GM12878 (cell line): ENCODE measurements at regions not wholly inside any gene's neighbourhood (a gene's known extent, or its start where the extent isn't known, plus 50 kb on each side); places are given as distances from the start of the nearest gene placed in this dataset.

Experiments used
- ATAC-seq: fragments of 200-7000 bp; cut with Tn5 transposase; 3 replicates; pipeline ENCODE4 v1.9.1; 2020; ENCODE audit warnings: mild to moderate bottlenecking, moderate library complexity
- BruUV-seq: library from RNA; stranded (reverse); fragments of 400-500 nt; replicated peaks from 2 replicates; lab custom pipeline; 2021; lab: Mats Ljungman, UMichigan
- CTCF ChIA-PET: fragments of 300-600 bp; sonication (Branson Sonifier 250); formaldehyde crosslinking; extraction: SDS; loops from one replicate; lab custom pipeline; 2021; ENCODE audit warnings: inconsistent platforms; lab: Yijun Ruan, JAX
- POLR2A ChIA-PET: fragments of 350-600 bp; formaldehyde crosslinking; extraction: SDS; loops from one replicate; lab custom pipeline; 2021; ENCODE audit warnings: inconsistent platforms; lab: Charles Lee
- RAD21 ChIA-PET: fragments of 300-600 bp; sonication (Branson Sonifier 250); formaldehyde crosslinking; loops from one replicate; lab custom pipeline; 2023; ENCODE audit warnings: antibody characterized with exemption; ENCODE audit not compliant: unreplicated experiment; lab: Charles Lee
- SMC1A ChIA-PET: fragments of 300-600 bp; sonication (Branson Sonifier 250); formaldehyde crosslinking; loops from one replicate; lab custom pipeline; 2023; ENCODE audit not compliant: unreplicated experiment, uncharacterized antibody; lab: Charles Lee
- DNase-seq: peaks from one replicate; pipeline ENCODE4 v3.0.0-alpha.2; 2011; ENCODE audit warnings: low read depth, low spot score
- FAIRE-seq: peaks from 3 replicates; lab custom pipeline; 2011; peaks lifted over from hg19 to GRCh38; lab: Jason Lieb, UNC
- H2AFZ ChIP-seq: 2 replicates; pipeline ENCODE4 v1.6.0; 2011; ENCODE audit warnings: low read depth, low read length, control low read depth; ENCODE audit not compliant: control insufficient read depth
- H3K27ac ChIP-seq: 2 replicates; pipeline ENCODE4 v1.5.1; 2011; ENCODE audit warnings: control low read depth; ENCODE audit not compliant: control insufficient read depth, insufficient read depth
- H3K27me3 ChIP-seq, 2 experiments: replicated peaks in 1 of 2; 2 replicates each; pipeline versions ENCODE4 v1.6.0 to v1.6.1; 2011; ENCODE audit warnings: low read length in 1 of 2; ENCODE audit not compliant: control insufficient read depth in 2 of 2, insufficient read depth in 2 of 2
- H3K36me3 ChIP-seq, 2 experiments: 2 replicates each; pipeline ENCODE4 v1.5.1; 2011; ENCODE audit warnings: low read length in 1 of 2; ENCODE audit not compliant: control insufficient read depth in 2 of 2, insufficient read depth in 2 of 2
- H3K4me1 ChIP-seq: 2 replicates; pipeline ENCODE4 v1.6.1; 2011; ENCODE audit warnings: mild to moderate bottlenecking, low read length, moderate library complexity, mixed read lengths; ENCODE audit not compliant: control insufficient read depth, insufficient read depth
- H3K4me2 ChIP-seq: 2 replicates; pipeline ENCODE4 v1.6.0; 2011; ENCODE audit warnings: control low read depth; ENCODE audit not compliant: control insufficient read depth, insufficient read depth
- H3K4me3 ChIP-seq: fragments of 200-600 bp; sonication (generic); 2 replicates; pipeline ENCODE4 v1.5.1; 2016
- H3K79me2 ChIP-seq: 2 replicates; pipeline ENCODE4 v1.6.0; 2011; ENCODE audit warnings: low read length; ENCODE audit not compliant: control insufficient read depth, insufficient read depth
- H3K9ac ChIP-seq: 2 replicates; pipeline ENCODE4 v1.8.0; 2011; ENCODE audit warnings: low read length, control low read depth, mixed read lengths; ENCODE audit not compliant: control insufficient read depth, insufficient read depth
- H3K9me3 ChIP-seq: replicated peaks from 3 replicates; pipeline ENCODE4 v1.5.1; 2011; ENCODE audit warnings: mild to moderate bottlenecking, low read length; ENCODE audit not compliant: control insufficient read depth, insufficient read depth
- H4K20me1 ChIP-seq: 2 replicates; pipeline ENCODE4 v1.6.0; 2011; ENCODE audit not compliant: control insufficient read depth, insufficient read depth
- BMI1 ChIP-seq: fragments of 450-650 bp; IDR thresholded peaks from 2 replicates; pipeline ENCODE4 v1.6.1; 2016; ENCODE audit warnings: mild to moderate bottlenecking, moderate library complexity, borderline replicate concordance
- CTCF ChIP-seq, 3 experiments: IDR thresholded peaks in 2 of 3; conservative IDR thresholded peaks in 1 of 3; 2 replicates each; pipeline ENCODE4 v1.5.1; 2011; ENCODE audit warnings: low read depth in 3 of 3, low read length in 3 of 3, mild to moderate bottlenecking in 3 of 3, control low read depth in 2 of 3, moderate library complexity in 2 of 3, inconsistent platforms in 1 of 3, mixed read lengths in 1 of 3; ENCODE audit not compliant: control insufficient read depth in 2 of 3, insufficient read depth in 1 of 3; ENCODE audit errors: extremely low read depth in 1 of 3
- HCFC1 ChIP-seq: fragments of 150-350 bp; IDR thresholded peaks from 2 replicates; pipeline ENCODE4 v1.6.1; 2014; ENCODE audit warnings: low read length
- IKZF2 ChIP-seq, 2 experiments: fragments of 450-650 bp; IDR thresholded peaks; 2 replicates each; pipeline ENCODE4 v1.6.1; 2017; ENCODE audit warnings: mild to moderate bottlenecking in 2 of 2, moderate library complexity in 2 of 2
- MEF2A ChIP-seq: IDR thresholded peaks from 2 replicates; pipeline ENCODE4 v1.6.1; 2011; ENCODE audit warnings: low read depth, mild to moderate bottlenecking, low read length, moderate library complexity; ENCODE audit not compliant: insufficient read depth
- NFYA ChIP-seq: IDR thresholded peaks from 2 replicates; pipeline ENCODE4 v1.6.1; 2011; ENCODE audit warnings: low read depth, mild to moderate bottlenecking, low read length, improper control_type of control experiment, borderline replicate concordance
- NR2F1 ChIP-seq: fragments of 450-650 bp; conservative IDR thresholded peaks from 2 replicates; pipeline ENCODE4 v1.6.1; 2017; ENCODE audit warnings: mild to moderate bottlenecking
- RAD21 ChIP-seq: IDR thresholded peaks from 2 replicates; pipeline ENCODE4 v1.6.1; 2011; ENCODE audit warnings: mild to moderate bottlenecking, low read depth, low read length, moderate library complexity; ENCODE audit not compliant: insufficient read depth
- SMC3 ChIP-seq: IDR thresholded peaks from 2 replicates; pipeline ENCODE4 v1.6.1; 2011; ENCODE audit warnings: low read length, improper control_type of control experiment, borderline replicate concordance
- STAT1 ChIP-seq: fragments of 450-650 bp; conservative IDR thresholded peaks from 2 replicates; pipeline ENCODE4 v1.6.1; 2014; ENCODE audit warnings: antibody characterized with exemption, mild to moderate bottlenecking
- WGBS: methylation state at CpG from one replicate; pipeline ENCODE4 v1.1.6; 2016; ENCODE audit warnings: low lambda C conversion rate; ENCODE audit not compliant: insufficient replicate concordance, insufficient coverage; ENCODE audit errors: missing lambda C conversion rate; 5-methylcytosine and 5-hydroxymethylcytosine counted together
- in situ Hi-C: fragments of 300-500 bp; cut with MboI; formaldehyde crosslinking; loops from 9 replicates; pipeline ENCODE4 v1.14.3; 2018; ENCODE audit warnings: mixed read lengths
- intact Hi-C: fragments of 100-400 bp; cut with micrococcal nuclease; formaldehyde crosslinking; loops from one replicate; pipeline ENCODE4 v1.14.2; 2022; ENCODE audit not compliant: unreplicated experiment
- TF ChIP-seq, protein P1 (sequence below): fragments of 450-650 bp; IDR thresholded peaks from 2 replicates; pipeline ENCODE4 v1.6.1; 2017; ENCODE audit warnings: antibody characterized with exemption, mild to moderate bottlenecking, moderate library complexity
- TF ChIP-seq, protein P2 (sequence below): IDR thresholded peaks from 2 replicates; pipeline ENCODE4 v1.6.1; 2012; ENCODE audit warnings: low read depth, low read length, improper control_type of control experiment

DNA sequence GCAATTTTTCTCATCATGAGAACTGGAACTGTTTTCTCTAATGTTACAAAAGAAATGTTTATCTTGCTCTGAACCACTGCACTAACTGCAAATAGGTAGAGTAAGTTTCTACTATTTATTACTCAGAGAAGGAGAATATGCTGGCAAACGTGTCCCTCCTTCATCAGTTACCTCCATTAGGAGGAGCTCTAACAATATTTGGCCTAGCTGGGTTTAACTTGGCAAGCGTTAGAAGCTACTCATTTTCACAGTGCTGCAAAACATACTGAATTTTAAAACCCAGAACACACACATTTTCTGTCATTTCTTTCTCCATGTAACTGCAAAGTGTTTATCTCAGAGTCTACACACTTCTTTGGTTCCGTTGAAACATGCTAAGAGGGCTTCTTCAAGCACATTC is 101.0 kb upstream of the GABRG2 start:
- 0% methylated on average over 3 of the region's 3 CpGs for WGBS
- H2AFZ ChIP-seq, result no peak overlapping the region
- TF ChIP-seq RAD21, result peak; percentile 38
- no peak for TF ChIP-seq STAT1
- TF ChIP-seq SMC3, result peak; percentile 35; the same call in 1 of the 2 replicates
- peak; percentile 20 to 48 (median 44); a peak in 4 of 6 replicates for TF ChIP-seq CTCF (IDR thresholded peaks at IDR 0.05 in 2 of 3, conservative IDR thresholded peaks at IDR 0.05 in 1 of 3; ENCODE audit: control insufficient read depth in 2 of 3, extremely low read depth in 1 of 3, insufficient read depth in 1 of 3, low read depth in 3 of 3, low read length in 3 of 3)
- TF ChIP-seq, all 136 proteins: peak for 3
- in situ Hi-C loops, result no loop called here
- BruUV-seq, result no TSS peak
- Histone ChIP-seq H3K79me2 (no peaks in the 10 kb centered on the region), H3K9me3 (no peaks in the 10 kb centered on the region), H3K4me3 (no peak overlapping the region), H3K4me1 (no peaks in the 10 kb centered on the region), H3K4me2 (no peak overlapping the region), H4K20me1 (no peaks in the 10 kb centered on the region), H3K27ac (no peak overlapping the region), H3K9ac (no peak overlapping the region), H3K27me3 (no peaks in the 10 kb centered on the region), H3K36me3 (no peaks in the 10 kb centered on the region)
- ATAC-seq (peak; percentile 71), FAIRE-seq (no peak), DNase-seq (no peak)
- CTCF ChIA-PET, result interaction anchor here (0.7 to 1.6 kb wide), 10 partner anchors 13 to 1442 kb away, joined by 3 to 12 read pairs (median 4); no protein-coding TSS in a partner anchor
- intact Hi-C loops, result loop anchor here (5.0 kb wide), 2 partner anchors 1381 to 1441 kb away; no protein-coding TSS in a partner anchor
- POLR2A ChIA-PET, result no interaction called here
- RAD21 ChIA-PET, result interaction anchor here (0.8 to 1.9 kb wide), 5 partner anchors 242 to 1442 kb away, joined by 3 to 12 read pairs (median 5); no protein-coding TSS in a partner anchor
- SMC1A ChIA-PET, result interaction anchor here (0.5 to 2.3 kb wide), 9 partner anchors 9 to 1442 kb away, joined by 3 to 15 read pairs (median 4); no protein-coding TSS in a partner anchor

GRCh38 chr5:161975350-161975749 is 92.2 kb upstream of the GABRG2 start:
- FAIRE-seq (no peak), DNase-seq (no peak), ATAC-seq (no peak)
- Histone ChIP-seq H3K4me2 (no peak overlapping the region), H3K9ac (no peak overlapping the region), H3K27me3 (no peaks in the 10 kb centered on the region), H3K9me3 (no peaks in the 10 kb centered on the region), H3K36me3 (no peaks in the 10 kb centered on the region), H3K4me1 (no peaks in the 10 kb centered on the region), H3K27ac (no peak overlapping the region), H3K79me2 (no peaks in the 10 kb centered on the region), H4K20me1 (no peaks in the 10 kb centered on the region), H3K4me3 (no peak overlapping the region), H2AFZ (no peak overlapping the region)
- POLR2A ChIA-PET, result no interaction called here
- BruUV-seq, result no TSS peak
- RAD21 ChIA-PET, result no interaction called here
- intact Hi-C loops (no loop called here), in situ Hi-C loops (no loop called here)
- CTCF ChIA-PET, result no interaction called here
- SMC1A ChIA-PET, result interaction anchor here (1.8 kb wide), 1 partner anchor 8 kb away, joined by 7 read pairs; no protein-coding TSS in a partner anchor
- no peak for TF ChIP-seq NR2F1
- no peak for TF ChIP-seq BMI1
- TF ChIP-seq, protein P1, sequence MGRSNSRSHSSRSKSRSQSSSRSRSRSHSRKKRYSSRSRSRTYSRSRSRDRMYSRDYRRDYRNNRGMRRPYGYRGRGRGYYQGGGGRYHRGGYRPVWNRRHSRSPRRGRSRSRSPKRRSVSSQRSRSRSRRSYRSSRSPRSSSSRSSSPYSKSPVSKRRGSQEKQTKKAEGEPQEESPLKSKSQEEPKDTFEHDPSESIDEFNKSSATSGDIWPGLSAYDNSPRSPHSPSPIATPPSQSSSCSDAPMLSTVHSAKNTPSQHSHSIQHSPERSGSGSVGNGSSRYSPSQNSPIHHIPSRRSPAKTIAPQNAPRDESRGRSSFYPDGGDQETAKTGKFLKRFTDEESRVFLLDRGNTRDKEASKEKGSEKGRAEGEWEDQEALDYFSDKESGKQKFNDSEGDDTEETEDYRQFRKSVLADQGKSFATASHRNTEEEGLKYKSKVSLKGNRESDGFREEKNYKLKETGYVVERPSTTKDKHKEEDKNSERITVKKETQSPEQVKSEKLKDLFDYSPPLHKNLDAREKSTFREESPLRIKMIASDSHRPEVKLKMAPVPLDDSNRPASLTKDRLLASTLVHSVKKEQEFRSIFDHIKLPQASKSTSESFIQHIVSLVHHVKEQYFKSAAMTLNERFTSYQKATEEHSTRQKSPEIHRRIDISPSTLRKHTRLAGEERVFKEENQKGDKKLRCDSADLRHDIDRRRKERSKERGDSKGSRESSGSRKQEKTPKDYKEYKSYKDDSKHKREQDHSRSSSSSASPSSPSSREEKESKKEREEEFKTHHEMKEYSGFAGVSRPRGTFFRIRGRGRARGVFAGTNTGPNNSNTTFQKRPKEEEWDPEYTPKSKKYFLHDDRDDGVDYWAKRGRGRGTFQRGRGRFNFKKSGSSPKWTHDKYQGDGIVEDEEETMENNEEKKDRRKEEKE, result no peak
- TF ChIP-seq, protein P2, sequence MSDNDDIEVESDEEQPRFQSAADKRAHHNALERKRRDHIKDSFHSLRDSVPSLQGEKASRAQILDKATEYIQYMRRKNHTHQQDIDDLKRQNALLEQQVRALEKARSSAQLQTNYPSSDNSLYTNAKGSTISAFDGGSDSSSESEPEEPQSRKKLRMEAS, result no peak
- no peak for TF ChIP-seq IKZF2 (IDR thresholded peaks at IDR 0.05)
- TF ChIP-seq MEF2A, result no peak
- TF ChIP-seq HCFC1, result no peak
- no peak for TF ChIP-seq NFYA
- 0% methylated on average over 2 of the region's 2 CpGs for WGBS
